HepG2 (cell line): ENCODE measurements at regions not wholly inside any gene's neighbourhood (a gene's known extent, or its start where the extent isn't known, plus 50 kb on each side); places are given as distances from the start of the nearest gene placed in this dataset.

Source experiments
- DNMT3B ChIP-seq: conservative IDR thresholded peaks from 2 replicates; pipeline ENCODE4 v1.6.1; 2016; ENCODE audit warnings: missing biosample characterization, control low read depth
- EHMT2 ChIP-seq: fragments of 200-600 bp; sonication (generic); IDR thresholded peaks from 2 replicates; pipeline ENCODE4 v1.7.0; 2017; ENCODE audit warnings: antibody characterized with exemption, low read depth, low read length, borderline replicate concordance
- FOXO1 ChIP-seq: sonication (generic); formaldehyde crosslinking; IDR thresholded peaks from 2 replicates; pipeline ENCODE4 v1.4.0; 2020; ENCODE audit warnings: missing genetic modification reagents
- GPN1 ChIP-seq: sonication (generic); formaldehyde crosslinking; IDR thresholded peaks from 2 replicates; pipeline ENCODE4 v1.5.1; 2020; ENCODE audit warnings: missing genetic modification reagents, borderline replicate concordance
- HDAC1 ChIP-seq: sonication (generic); formaldehyde crosslinking; IDR thresholded peaks from 2 replicates; pipeline ENCODE4 v1.5.1; 2020; ENCODE audit warnings: mild to moderate bottlenecking, missing genetic modification reagents
- HNRNPUL1 ChIP-seq: fragments of 200-400 bp; formaldehyde crosslinking; IDR thresholded peaks from 2 replicates; pipeline ENCODE4 v1.6.1; 2017; ENCODE audit warnings: low read depth, mild to moderate bottlenecking, low read length, moderate library complexity
- KDM2A ChIP-seq: sonication (generic); formaldehyde crosslinking; IDR thresholded peaks from 2 replicates; pipeline ENCODE4 v1.4.0; 2020; ENCODE audit warnings: low read depth, missing genetic modification reagents, borderline replicate concordance
- MIXL1 ChIP-seq: IDR thresholded peaks from 2 replicates; pipeline ENCODE4 v1.6.1; 2016
- MLX ChIP-seq: IDR thresholded peaks from 2 replicates; pipeline ENCODE4 v1.6.1; 2016
- MXI1 ChIP-seq: IDR thresholded peaks from 3 replicates; pipeline ENCODE4 v1.6.1; 2012; ENCODE audit warnings: low read depth, low read length, inconsistent platforms, borderline replicate concordance
- SP4 ChIP-seq: sonication (generic); formaldehyde crosslinking; IDR thresholded peaks from 2 replicates; pipeline ENCODE4 v1.8.1; 2023; ENCODE audit warnings: mild to moderate bottlenecking, missing genetic modification reagents
- TAF1 ChIP-seq: sonication (generic); formaldehyde crosslinking; IDR thresholded peaks from 2 replicates; pipeline ENCODE4 v1.4.0; 2020; ENCODE audit warnings: missing genetic modification reagents
- WIZ ChIP-seq: sonication (generic); formaldehyde crosslinking; IDR thresholded peaks from 2 replicates; pipeline ENCODE4 v1.5.1; 2020; ENCODE audit warnings: mild to moderate bottlenecking, missing genetic modification reagents
- ZBTB4 ChIP-seq: sonication (generic); formaldehyde crosslinking; IDR thresholded peaks from 2 replicates; pipeline ENCODE4 v1.4.0; 2020; ENCODE audit warnings: missing genetic modification reagents, mild to moderate bottlenecking, borderline replicate concordance
- ZFP91 ChIP-seq: sonication (generic); formaldehyde crosslinking; IDR thresholded peaks from 2 replicates; pipeline ENCODE4 v1.9.0; 2022; ENCODE audit warnings: missing genetic modification reagents, mild to moderate bottlenecking, borderline replicate concordance
- ZMAT3 ChIP-seq: sonication (generic); formaldehyde crosslinking; conservative IDR thresholded peaks from 2 replicates; pipeline ENCODE4 v1.7.0; 2021; ENCODE audit warnings: missing genetic modification reagents
- ZNF589 ChIP-seq: sonication (generic); formaldehyde crosslinking; conservative IDR thresholded peaks from 2 replicates; pipeline ENCODE4 v1.8.0; 2022; ENCODE audit warnings: mild to moderate bottlenecking, moderate library complexity, missing genetic modification reagents
- ZNF639 ChIP-seq: conservative IDR thresholded peaks from 2 replicates; pipeline ENCODE4 v1.6.1; 2018; ENCODE audit warnings: missing genetic modification reagents
- TF ChIP-seq, protein P1 (sequence below): sonication (generic); formaldehyde crosslinking; conservative IDR thresholded peaks from 2 replicates; pipeline ENCODE4 v1.5.0; 2020; ENCODE audit warnings: missing genetic modification reagents
- TF ChIP-seq, protein P2 (sequence below): sonication (generic); formaldehyde crosslinking; IDR thresholded peaks from 2 replicates; pipeline ENCODE4 v1.4.0; 2020; ENCODE audit warnings: missing genetic modification reagents

DNA sequence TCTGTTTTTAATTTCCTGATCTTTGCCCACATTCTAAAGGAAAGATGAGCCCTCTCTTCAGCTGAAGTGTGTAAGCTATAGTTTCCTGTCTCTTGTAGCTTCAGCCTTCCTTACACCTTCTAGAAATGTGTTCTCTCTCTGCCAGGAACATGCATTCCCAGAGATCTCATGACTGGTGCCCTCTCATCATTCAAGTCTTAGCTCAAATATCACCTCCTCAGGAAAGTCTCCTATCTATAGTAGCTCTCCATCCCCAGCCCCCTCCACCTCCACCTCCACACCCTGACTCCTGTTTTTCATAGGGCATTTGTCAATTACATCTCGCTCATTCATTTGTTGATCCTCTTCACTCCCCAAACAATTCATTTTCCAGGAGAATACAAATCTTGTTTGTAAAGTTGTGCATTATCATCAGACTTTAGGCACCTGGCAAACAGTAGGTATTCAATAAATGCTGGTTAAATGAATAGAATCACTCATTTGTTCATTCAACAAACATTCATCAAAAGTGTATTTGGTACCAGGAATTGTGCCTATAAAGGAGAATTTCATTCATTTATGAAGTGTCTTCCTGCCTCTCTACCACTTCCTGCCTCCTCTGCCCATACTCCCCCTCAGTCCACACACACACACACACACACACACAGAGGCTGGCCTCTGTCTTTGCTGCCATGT is 160.3 kb downstream of the BBOX1 start (continued):
- TF ChIP-seq, protein P1, sequence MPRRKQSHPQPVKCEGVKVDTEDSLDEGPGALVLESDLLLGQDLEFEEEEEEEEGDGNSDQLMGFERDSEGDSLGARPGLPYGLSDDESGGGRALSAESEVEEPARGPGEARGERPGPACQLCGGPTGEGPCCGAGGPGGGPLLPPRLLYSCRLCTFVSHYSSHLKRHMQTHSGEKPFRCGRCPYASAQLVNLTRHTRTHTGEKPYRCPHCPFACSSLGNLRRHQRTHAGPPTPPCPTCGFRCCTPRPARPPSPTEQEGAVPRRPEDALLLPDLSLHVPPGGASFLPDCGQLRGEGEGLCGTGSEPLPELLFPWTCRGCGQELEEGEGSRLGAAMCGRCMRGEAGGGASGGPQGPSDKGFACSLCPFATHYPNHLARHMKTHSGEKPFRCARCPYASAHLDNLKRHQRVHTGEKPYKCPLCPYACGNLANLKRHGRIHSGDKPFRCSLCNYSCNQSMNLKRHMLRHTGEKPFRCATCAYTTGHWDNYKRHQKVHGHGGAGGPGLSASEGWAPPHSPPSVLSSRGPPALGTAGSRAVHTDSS = no peak
- TF ChIP-seq KDM2A (CRISPR knock-in tag) (no peak), HDAC1 (CRISPR knock-in tag) (peak; percentile 31; the same call in 1 of the 2 replicates), FOXO1 (no peak), ZNF589 (CRISPR knock-in tag) (no peak), ZNF639 (CRISPR knock-in tag) (no peak), HNRNPUL1 (no peak), ZBTB4 (CRISPR knock-in tag) (no peak), MLX (CRISPR knock-in tag) (no peak), DNMT3B (CRISPR knock-in tag) (no peak), EHMT2 (0 out of 2 replicates have a peak, but pooled peaks have one; percentile 41), MIXL1 (CRISPR knock-in tag) (no peak), ZFP91 (no peak), SP4 (CRISPR knock-in tag) (no peak), GPN1 (no peak), WIZ (CRISPR knock-in tag) (no peak), MXI1 (no peak), ZMAT3 (CRISPR knock-in tag) (no peak), TAF1 (CRISPR knock-in tag) (no peak)
- TF ChIP-seq, protein P2, sequence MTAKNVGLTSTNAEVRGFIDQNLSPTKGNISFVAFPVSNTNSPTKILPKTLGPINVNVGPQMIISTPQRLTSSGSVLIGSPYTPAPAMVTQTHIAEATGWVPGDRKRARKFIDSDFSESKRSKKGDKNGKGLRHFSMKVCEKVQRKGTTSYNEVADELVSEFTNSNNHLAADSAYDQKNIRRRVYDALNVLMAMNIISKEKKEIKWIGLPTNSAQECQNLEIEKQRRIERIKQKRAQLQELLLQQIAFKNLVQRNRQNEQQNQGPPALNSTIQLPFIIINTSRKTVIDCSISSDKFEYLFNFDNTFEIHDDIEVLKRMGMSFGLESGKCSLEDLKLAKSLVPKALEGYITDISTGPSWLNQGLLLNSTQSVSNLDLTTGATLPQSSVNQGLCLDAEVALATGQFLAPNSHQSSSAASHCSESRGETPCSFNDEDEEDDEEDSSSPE (CRISPR knock-in tag) = no peak
